SU-DHL-6 (cell line): ENCODE measurements at regions not wholly inside any gene's neighbourhood (a gene's known extent, or its start where the extent isn't known, plus 50 kb on each side); places are given as distances from the start of the nearest gene placed in this dataset.
"Not testable (repeated sequence)": the region's sequence is repeated elsewhere in the genome, so short reads cannot be mapped to it uniquely, and the experiment has no call there.

Source experiments
- EZH2phosphoT487 ChIP-seq: fragments of 200-600 bp; sonication (generic), shearing (Covaris generic); conservative IDR thresholded peaks from 2 replicates; pipeline ENCODE4 v1.6.1; 2018; ENCODE audit warnings: mild to moderate bottlenecking, antibody characterized with exemption, low read length, moderate library complexity, mixed read lengths
- TF ChIP-seq, protein P1 (sequence below): fragments of 200-600 bp; sonication (generic); IDR thresholded peaks from one replicate; pipeline ENCODE4 v1.5.1; 2017; ENCODE audit warnings: antibody characterized with exemption, mild to moderate bottlenecking, low read length, moderate library complexity; ENCODE audit not compliant: insufficient read depth, poor library complexity, severe bottlenecking

DNA sequence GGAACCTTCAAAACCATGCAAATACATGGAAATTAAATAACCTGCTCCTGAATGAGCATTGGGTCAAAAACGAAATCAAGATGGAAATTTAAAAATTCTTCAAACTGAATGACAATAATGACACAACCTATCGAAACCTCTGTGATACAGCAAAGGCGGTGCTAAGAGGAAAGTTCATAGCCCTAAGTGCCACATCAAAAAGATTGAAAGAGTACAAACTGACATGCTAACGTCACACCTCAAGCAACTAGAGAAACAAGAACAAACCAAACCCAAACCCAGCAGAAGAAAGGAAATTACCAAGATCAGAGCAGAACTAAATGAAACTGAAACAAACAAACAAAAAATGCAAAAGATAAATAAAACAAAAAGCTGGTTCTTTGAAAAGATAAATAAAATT, 283.5 kb downstream of the SOX4 start:
- TF ChIP-seq, protein P1, sequence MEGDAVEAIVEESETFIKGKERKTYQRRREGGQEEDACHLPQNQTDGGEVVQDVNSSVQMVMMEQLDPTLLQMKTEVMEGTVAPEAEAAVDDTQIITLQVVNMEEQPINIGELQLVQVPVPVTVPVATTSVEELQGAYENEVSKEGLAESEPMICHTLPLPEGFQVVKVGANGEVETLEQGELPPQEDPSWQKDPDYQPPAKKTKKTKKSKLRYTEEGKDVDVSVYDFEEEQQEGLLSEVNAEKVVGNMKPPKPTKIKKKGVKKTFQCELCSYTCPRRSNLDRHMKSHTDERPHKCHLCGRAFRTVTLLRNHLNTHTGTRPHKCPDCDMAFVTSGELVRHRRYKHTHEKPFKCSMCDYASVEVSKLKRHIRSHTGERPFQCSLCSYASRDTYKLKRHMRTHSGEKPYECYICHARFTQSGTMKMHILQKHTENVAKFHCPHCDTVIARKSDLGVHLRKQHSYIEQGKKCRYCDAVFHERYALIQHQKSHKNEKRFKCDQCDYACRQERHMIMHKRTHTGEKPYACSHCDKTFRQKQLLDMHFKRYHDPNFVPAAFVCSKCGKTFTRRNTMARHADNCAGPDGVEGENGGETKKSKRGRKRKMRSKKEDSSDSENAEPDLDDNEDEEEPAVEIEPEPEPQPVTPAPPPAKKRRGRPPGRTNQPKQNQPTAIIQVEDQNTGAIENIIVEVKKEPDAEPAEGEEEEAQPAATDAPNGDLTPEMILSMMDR: not testable (repeated sequence)
- not testable (repeated sequence) for TF ChIP-seq EZH2phosphoT487
